Sigmoid colon (tissue), 6 donors: ENCODE measurements at regions not wholly inside any gene's neighbourhood (a gene's known extent, or its start where the extent isn't known, plus 50 kb on each side); places are given as distances from the start of the nearest gene placed in this dataset.

Source experiments
- DNase-seq: peaks from one replicate; pipeline ENCODE4 v3.0.0-alpha.2; 2019
- H3K27ac ChIP-seq, 4 donors: fragments of 200-600 bp; sonication (generic); one replicate each; pipeline ENCODE4 v1.5.1; 2016 to 2019; ENCODE audit warnings: mild to moderate bottlenecking in 1 of 4
- H3K27me3 ChIP-seq, 3 donors: fragments of 200-600 bp; sonication (generic); one replicate each; pipeline ENCODE4 v1.5.1; 2019; ENCODE audit warnings: mild to moderate bottlenecking in 1 of 3
- H3K36me3 ChIP-seq, 4 donors: fragments of 200-600 bp; sonication (generic); one replicate each; pipeline ENCODE4 v1.5.1; 2016 to 2019
- H3K4me1 ChIP-seq, 4 donors: fragments of 200-600 bp; sonication (generic); one replicate each; pipeline ENCODE4 v1.5.1; 2017 to 2019
- H3K4me3 ChIP-seq, 4 donors: fragments of 200-600 bp; sonication (generic); one replicate each; pipeline ENCODE4 v1.5.1; 2017 to 2019; ENCODE audit warnings: mild to moderate bottlenecking in 2 of 4, moderate library complexity in 1 of 4
- H3K9me3 ChIP-seq, 4 donors: fragments of 200-600 bp in 3 of 4; sonication (generic) in 3 of 4; one replicate each; pipeline versions ENCODE4 v1.5.1 to v1.6.1; 2013 to 2019
- CTCF ChIP-seq, 4 experiments: fragments of 450-650 bp in 3 of 4; fragments of 200-600 bp in 1 of 4; IDR thresholded peaks; one replicate each; pipeline ENCODE4 v1.5.1; 2016 to 2019; ENCODE audit warnings: antibody characterized with exemption in 4 of 4, mild to moderate bottlenecking in 3 of 4, moderate library complexity in 2 of 4
- EP300 ChIP-seq, 4 donors: sonication (generic); formaldehyde crosslinking; IDR thresholded peaks; one replicate each; pipeline ENCODE4 v1.6.1; 2017; ENCODE audit warnings: antibody characterized with exemption in 4 of 4
- POLR2A ChIP-seq, 2 donors: fragments of 450-650 bp; IDR thresholded peaks; one replicate each; pipeline ENCODE4 v1.6.1; 2016; ENCODE audit warnings: antibody characterized with exemption in 2 of 2, mild to moderate bottlenecking in 2 of 2, moderate library complexity in 2 of 2
- POLR2AphosphoS5 ChIP-seq, 4 donors: sonication (generic); formaldehyde crosslinking; IDR thresholded peaks; one replicate each; pipeline ENCODE4 v1.6.1; 2017; ENCODE audit warnings: antibody characterized with exemption in 4 of 4
- WGBS, 2 donors: extraction: QIAGEN DNeasy Blood & Tissue Kit; methylation state at CpG; one replicate each; pipeline ENCODE4 v1.1.7; 2013; 5-methylcytosine and 5-hydroxymethylcytosine counted together
- intact Hi-C: fragments of 100-400 bp; cut with DNase I; formaldehyde crosslinking; loops from one replicate; pipeline ENCODE4 v1.15.1; 2023
- donor health status: healthy with polysubstance abuse.
- donor health status: healthy.

- no peaks in the 10 kb centered on the region for H3K36me3 ChIP-seq
- 73 to 81% methylated on average over 5 of the region's 5 CpGs for WGBS, 2 donors
- peaks cover 0 to 2% (median 0%) of the 10 kb centered on the region in 4 donors for H3K9me3 ChIP-seq
- no peak for TF ChIP-seq POLR2AphosphoS5 (IDR thresholded peaks at IDR 0.05)
- H3K27ac ChIP-seq = no peak overlapping the region
- no peak for DNase-seq
- intact Hi-C loops = no loop called here
- no peak overlapping the region for H3K4me3 ChIP-seq
- no peaks in the 10 kb centered on the region for H3K4me1 ChIP-seq
- H3K27me3 ChIP-seq = no peaks in the 10 kb centered on the region
Observed at GRCh38 chr2:18662689-18663088, 73.3 kb upstream of the NT5C1B start.

- Histone ChIP-seq H3K36me3 (no peaks in the 10 kb centered on the region), H3K4me3 (no peak overlapping the region), H3K4me1 (no peaks in the 10 kb centered on the region), H3K9me3 (peaks cover 0 to 2% (median 0%) of the 10 kb centered on the region in 4 donors), H3K27me3 (no peaks in the 10 kb centered on the region), H3K27ac (no peak overlapping the region)
- intact Hi-C loops = no loop called here
- TF ChIP-seq CTCF (IDR thresholded peaks at IDR 0.05) = no peak
- no peak for TF ChIP-seq POLR2A (IDR thresholded peaks at IDR 0.05)
- no peak for TF ChIP-seq EP300 (IDR thresholded peaks at IDR 0.05)
- no peak for TF ChIP-seq POLR2AphosphoS5 (IDR thresholded peaks at IDR 0.05)
- no peak for DNase-seq
- WGBS, 2 donors = 11 to 77% methylated on average over 1 of the region's 1 CpG
Observed at GRCh38 chr2:18659915-18660314, 70.5 kb upstream of the NT5C1B start.

- H3K36me3 ChIP-seq = no peaks in the 10 kb centered on the region
- H3K27me3 ChIP-seq = no peaks in the 10 kb centered on the region
- no peak overlapping the region for H3K4me3 ChIP-seq
- intact Hi-C loops = no loop called here
- no peak for DNase-seq
- H3K4me1 ChIP-seq = peaks cover 0 to 12% (median 5%) of the 10 kb centered on the region in 4 donors
- TF ChIP-seq EP300 (IDR thresholded peaks at IDR 0.05) (no peak), POLR2AphosphoS5 (IDR thresholded peaks at IDR 0.05) (no peak), POLR2A (IDR thresholded peaks at IDR 0.05) (no peak), CTCF (IDR thresholded peaks at IDR 0.05) (no peak)
- H3K9me3 ChIP-seq = peaks cover 0 to 2% (median 0%) of the 10 kb centered on the region in 4 donors
- H3K27ac ChIP-seq = no peak overlapping the region
- WGBS, 2 donors = 89 to 91% methylated on average over 2 of the region's 2 CpGs
Observed at GRCh38 chr2:18656048-18656447, 66.7 kb upstream of the NT5C1B start.

- no peaks in the 10 kb centered on the region for H3K9me3 ChIP-seq
- intact Hi-C loops = no loop called here
- peak overlapping the region in 1 of 4 donors; percentile 21 for H3K27ac ChIP-seq
- no peak for DNase-seq
- H3K4me3 ChIP-seq = no peak overlapping the region
- no peaks in the 10 kb centered on the region for H3K27me3 ChIP-seq
- 71 to 84% methylated on average over 3 of the region's 3 CpGs for WGBS, 2 donors
- no peaks in the 10 kb centered on the region for H3K36me3 ChIP-seq
- TF ChIP-seq CTCF (IDR thresholded peaks at IDR 0.05) (no peak), EP300 (IDR thresholded peaks at IDR 0.05) (no peak), POLR2AphosphoS5 (IDR thresholded peaks at IDR 0.05) (no peak), POLR2A (IDR thresholded peaks at IDR 0.05) (no peak)
- H3K4me1 ChIP-seq = peaks cover 0 to 12% (median 5%) of the 10 kb centered on the region in 4 donors
Observed at GRCh38 chr2:18651842-18652774, 62.7 kb upstream of the NT5C1B start.

- Histone ChIP-seq H3K4me1 (peaks cover 0 to 12% (median 5%) of the 10 kb centered on the region in 4 donors), H3K36me3 (no peaks in the 10 kb centered on the region), H3K9me3 (no peaks in the 10 kb centered on the region), H3K27ac (no peak overlapping the region), H3K4me3 (no peak overlapping the region), H3K27me3 (no peaks in the 10 kb centered on the region)
- no peak for DNase-seq
- 81 to 82% methylated on average over 2 of the region's 2 CpGs for WGBS, 2 donors
- no peak for TF ChIP-seq EP300 (IDR thresholded peaks at IDR 0.05)
- intact Hi-C loops = no loop called here
Observed at GRCh38 chr2:18650221-18650620, 60.9 kb upstream of the NT5C1B start.
